ENCODE measurements at regions not wholly inside any gene's neighbourhood (a gene's known extent, or its start where the extent isn't known, plus 50 kb on each side); places are given as distances from the start of the nearest gene placed in this dataset.
"Not testable (repeated sequence)": the region's sequence is repeated elsewhere in the genome, so short reads cannot be mapped to it uniquely, and the experiment has no call there.

DNA sequence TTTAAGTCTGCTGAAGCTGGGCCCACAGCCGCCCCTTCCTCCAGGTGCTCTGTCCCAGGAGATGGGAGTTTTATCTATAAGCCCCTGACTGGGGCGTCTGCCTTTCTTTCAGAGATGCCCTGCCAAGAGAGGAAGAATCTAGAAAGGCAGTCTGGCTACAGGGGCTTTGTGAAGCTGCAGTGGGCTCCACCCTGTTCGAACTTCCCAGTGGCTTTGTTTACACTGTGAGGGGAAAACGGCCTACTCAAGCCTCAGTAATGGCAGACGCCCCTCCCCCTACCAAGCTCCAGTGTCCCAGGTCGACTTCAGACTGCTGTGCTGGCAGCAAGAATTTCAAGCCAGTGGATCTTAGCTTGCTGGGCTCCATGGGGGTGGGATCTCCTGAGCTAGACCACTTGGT lies 435.3 kb downstream of the RMST start:
- TF ChIP-seq, protein P1, sequence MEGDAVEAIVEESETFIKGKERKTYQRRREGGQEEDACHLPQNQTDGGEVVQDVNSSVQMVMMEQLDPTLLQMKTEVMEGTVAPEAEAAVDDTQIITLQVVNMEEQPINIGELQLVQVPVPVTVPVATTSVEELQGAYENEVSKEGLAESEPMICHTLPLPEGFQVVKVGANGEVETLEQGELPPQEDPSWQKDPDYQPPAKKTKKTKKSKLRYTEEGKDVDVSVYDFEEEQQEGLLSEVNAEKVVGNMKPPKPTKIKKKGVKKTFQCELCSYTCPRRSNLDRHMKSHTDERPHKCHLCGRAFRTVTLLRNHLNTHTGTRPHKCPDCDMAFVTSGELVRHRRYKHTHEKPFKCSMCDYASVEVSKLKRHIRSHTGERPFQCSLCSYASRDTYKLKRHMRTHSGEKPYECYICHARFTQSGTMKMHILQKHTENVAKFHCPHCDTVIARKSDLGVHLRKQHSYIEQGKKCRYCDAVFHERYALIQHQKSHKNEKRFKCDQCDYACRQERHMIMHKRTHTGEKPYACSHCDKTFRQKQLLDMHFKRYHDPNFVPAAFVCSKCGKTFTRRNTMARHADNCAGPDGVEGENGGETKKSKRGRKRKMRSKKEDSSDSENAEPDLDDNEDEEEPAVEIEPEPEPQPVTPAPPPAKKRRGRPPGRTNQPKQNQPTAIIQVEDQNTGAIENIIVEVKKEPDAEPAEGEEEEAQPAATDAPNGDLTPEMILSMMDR (IDR thresholded peaks at IDR 0.05), result not testable (repeated sequence)
- not testable (repeated sequence) for TF ChIP-seq POLR2A (IDR thresholded peaks at IDR 0.05)

Measured in breast epithelium (tissue), 3 donors.